Calu3 (cell line): ENCODE measurements at regions not wholly inside any gene's neighbourhood (a gene's known extent, or its start where the extent isn't known, plus 50 kb on each side); places are given as distances from the start of the nearest gene placed in this dataset.

Source experiments
- BruUV-seq: library from RNA; stranded (reverse); fragments of 400-500 nt; replicated peaks from 2 replicates; lab custom pipeline; 2021; lab: Mats Ljungman, UMichigan
- CTCF ChIA-PET: fragments of 300-600 bp; sonication (Branson Sonifier 250); formaldehyde crosslinking; loops from one replicate; lab custom pipeline; 2022; ENCODE audit warnings: antibody characterized with exemption; lab: Charles Lee
- DNase-seq: peaks from one replicate; pipeline ENCODE4 v3.0.0; 2022
- H3K27ac Mint-ChIP-seq: one replicate; pipeline ENCODE4 v1.8.0; 2022; ENCODE audit warnings: mixed read lengths; ENCODE audit not compliant: unreplicated experiment
- H3K27me3 Mint-ChIP-seq: one replicate; pipeline ENCODE4 v1.8.0; 2022; ENCODE audit warnings: mixed read lengths; ENCODE audit not compliant: unreplicated experiment
- H3K36me3 Mint-ChIP-seq: one replicate; pipeline ENCODE4 v1.8.0; 2022; ENCODE audit warnings: mild to moderate bottlenecking, moderate library complexity, mixed read lengths; ENCODE audit not compliant: insufficient read depth, unreplicated experiment
- H3K4me1 Mint-ChIP-seq: one replicate; pipeline ENCODE4 v1.8.0; 2022; ENCODE audit warnings: mild to moderate bottlenecking, low read depth, mixed read lengths; ENCODE audit not compliant: unreplicated experiment
- H3K4me3 Mint-ChIP-seq: one replicate; pipeline ENCODE4 v1.8.0; 2022; ENCODE audit warnings: mild to moderate bottlenecking, low read depth, moderate library complexity, mixed read lengths; ENCODE audit not compliant: unreplicated experiment
- H3K9me3 Mint-ChIP-seq: one replicate; pipeline ENCODE4 v1.8.0; 2022; ENCODE audit warnings: low read depth, mixed read lengths; ENCODE audit not compliant: unreplicated experiment
- intact Hi-C: fragments of 100-400 bp; cut with micrococcal nuclease; formaldehyde crosslinking; loops from one replicate; pipeline ENCODE4 v1.10.0; 2022; ENCODE audit not compliant: unreplicated experiment
- TF ChIP-seq, protein P1 (sequence below): fragments of 200-600 bp; IDR thresholded peaks from one replicate; pipeline ENCODE4 v1.8.0; 2022; ENCODE audit warnings: antibody characterized with exemption; ENCODE audit not compliant: unreplicated experiment

GRCh38 chr5:96329886-96330529 is 103.0 kb downstream of the PCSK1 start:
- no TSS peak for BruUV-seq
- intact Hi-C loops, result no loop called here
- Mint-ChIP-seq H3K9me3 (peaks cover 4% of the 10 kb centered on the region), H3K36me3 (no peaks in the 10 kb centered on the region), H3K4me1 (peaks cover 30% of the 10 kb centered on the region), H3K4me3 (no peak overlapping the region), H3K27ac (no peak overlapping the region), H3K27me3 (no peaks in the 10 kb centered on the region)
- CTCF ChIA-PET, result no interaction called here
- TF ChIP-seq, protein P1, sequence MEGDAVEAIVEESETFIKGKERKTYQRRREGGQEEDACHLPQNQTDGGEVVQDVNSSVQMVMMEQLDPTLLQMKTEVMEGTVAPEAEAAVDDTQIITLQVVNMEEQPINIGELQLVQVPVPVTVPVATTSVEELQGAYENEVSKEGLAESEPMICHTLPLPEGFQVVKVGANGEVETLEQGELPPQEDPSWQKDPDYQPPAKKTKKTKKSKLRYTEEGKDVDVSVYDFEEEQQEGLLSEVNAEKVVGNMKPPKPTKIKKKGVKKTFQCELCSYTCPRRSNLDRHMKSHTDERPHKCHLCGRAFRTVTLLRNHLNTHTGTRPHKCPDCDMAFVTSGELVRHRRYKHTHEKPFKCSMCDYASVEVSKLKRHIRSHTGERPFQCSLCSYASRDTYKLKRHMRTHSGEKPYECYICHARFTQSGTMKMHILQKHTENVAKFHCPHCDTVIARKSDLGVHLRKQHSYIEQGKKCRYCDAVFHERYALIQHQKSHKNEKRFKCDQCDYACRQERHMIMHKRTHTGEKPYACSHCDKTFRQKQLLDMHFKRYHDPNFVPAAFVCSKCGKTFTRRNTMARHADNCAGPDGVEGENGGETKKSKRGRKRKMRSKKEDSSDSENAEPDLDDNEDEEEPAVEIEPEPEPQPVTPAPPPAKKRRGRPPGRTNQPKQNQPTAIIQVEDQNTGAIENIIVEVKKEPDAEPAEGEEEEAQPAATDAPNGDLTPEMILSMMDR, result no peak
- no peak for DNase-seq

GRCh38 chr5:96329289-96329688 is 103.8 kb downstream of the PCSK1 start:
- TF ChIP-seq, protein P1, result no peak
- Mint-ChIP-seq H3K9me3 (peaks cover 4% of the 10 kb centered on the region), H3K36me3 (no peaks in the 10 kb centered on the region), H3K4me3 (no peak overlapping the region), H3K27ac (no peak overlapping the region), H3K27me3 (no peaks in the 10 kb centered on the region), H3K4me1 (peaks cover 37% of the 10 kb centered on the region)
- intact Hi-C loops, result no loop called here
- no peak for DNase-seq
- BruUV-seq, result no TSS peak
- CTCF ChIA-PET, result no interaction called here

DNA sequence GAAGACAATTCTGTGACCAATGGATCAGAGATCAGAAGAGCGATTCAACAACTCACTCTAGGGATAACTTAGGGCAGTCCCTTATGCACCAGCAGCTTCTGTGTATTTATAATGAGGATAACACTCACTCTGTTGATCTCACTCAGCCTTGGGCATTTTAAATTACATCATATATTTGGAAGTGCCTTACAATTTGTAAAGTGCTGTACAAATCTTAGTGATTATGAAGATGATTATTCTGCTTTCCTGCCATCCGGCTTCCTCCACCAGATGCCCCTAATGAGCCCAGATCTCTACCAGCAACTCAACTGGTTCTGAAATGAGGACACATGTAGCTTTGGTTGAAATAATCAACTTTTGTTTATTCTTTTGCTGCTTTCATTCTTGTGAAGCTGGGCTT is 105.3 kb downstream of the PCSK1 start:
- Mint-ChIP-seq H3K4me3 (no peak overlapping the region), H3K27ac (no peak overlapping the region), H3K36me3 (no peaks in the 10 kb centered on the region), H3K27me3 (no peaks in the 10 kb centered on the region), H3K9me3 (peaks cover 4% of the 10 kb centered on the region), H3K4me1 (peaks cover 44% of the 10 kb centered on the region)
- TF ChIP-seq, protein P1, result no peak
- CTCF ChIA-PET, result interaction anchor here (0.6 to 0.7 kb wide), 2 partner anchors 77 to 132 kb away, joined by 6 to 7 read pairs; no protein-coding TSS in a partner anchor
- intact Hi-C loops, result no loop called here
- DNase-seq, result no peak
- no TSS peak for BruUV-seq

GRCh38 chr5:96326902-96327301 is 106.1 kb downstream of the PCSK1 start:
- CTCF ChIA-PET, result no interaction called here
- Mint-ChIP-seq H3K4me3 (no peak overlapping the region), H3K36me3 (no peaks in the 10 kb centered on the region), H3K27me3 (no peaks in the 10 kb centered on the region), H3K4me1 (peaks cover 38% of the 10 kb centered on the region), H3K9me3 (peaks cover 4% of the 10 kb centered on the region), H3K27ac (no peak overlapping the region)
- no peak for DNase-seq
- TF ChIP-seq, protein P1, result no peak
- intact Hi-C loops, result no loop called here
- no TSS peak for BruUV-seq
